Stimulated activated naive CD4-positive, alpha-beta T cell (primary cell): ENCODE measurements at regions not wholly inside any gene's neighbourhood (a gene's known extent, or its start where the extent isn't known, plus 50 kb on each side); places are given as distances from the start of the nearest gene placed in this dataset.
"Not testable (repeated sequence)": the region's sequence is repeated elsewhere in the genome, so short reads cannot be mapped to it uniquely, and the experiment has no call there.

Source experiments
- DNase-seq, 6 experiments: peaks; one replicate each; lab custom pipeline; 2025; lab: John Stamatoyannopoulos, UW

DNA sequence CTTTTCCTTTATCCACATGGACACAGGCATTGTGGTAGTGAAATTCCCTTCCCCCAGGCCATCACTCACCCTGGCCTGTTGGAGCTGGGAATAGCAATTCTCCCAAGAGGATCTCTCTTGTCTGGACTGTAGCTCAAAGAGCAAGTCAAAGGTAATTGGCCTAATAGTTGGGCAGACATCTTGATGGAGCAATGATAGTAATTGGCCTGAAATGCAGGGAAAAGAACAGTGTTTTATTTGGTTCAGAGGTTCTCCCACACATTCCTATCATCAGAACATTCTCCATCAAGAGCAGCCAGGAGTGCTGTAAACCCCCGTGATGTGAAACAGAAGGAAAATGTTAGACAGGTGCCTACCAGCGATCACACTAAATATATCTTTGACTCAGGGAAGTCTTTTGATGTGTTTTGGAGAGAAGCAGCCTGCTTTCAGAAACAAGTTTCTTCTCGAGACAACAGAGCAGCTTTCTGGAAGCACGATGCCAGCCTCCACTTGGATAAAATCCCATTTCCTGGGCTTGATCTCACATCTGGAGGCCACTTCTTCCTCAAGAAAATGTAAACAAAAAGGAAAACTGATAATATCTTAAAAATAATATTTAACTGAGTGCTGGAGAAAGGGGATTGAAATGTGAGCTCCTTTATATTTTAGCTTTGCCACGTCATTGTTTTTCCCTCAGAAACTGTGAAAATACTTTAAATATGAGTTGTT is 198.1 kb upstream of the WWC1 start:
- no peak for DNase-seq

DNA sequence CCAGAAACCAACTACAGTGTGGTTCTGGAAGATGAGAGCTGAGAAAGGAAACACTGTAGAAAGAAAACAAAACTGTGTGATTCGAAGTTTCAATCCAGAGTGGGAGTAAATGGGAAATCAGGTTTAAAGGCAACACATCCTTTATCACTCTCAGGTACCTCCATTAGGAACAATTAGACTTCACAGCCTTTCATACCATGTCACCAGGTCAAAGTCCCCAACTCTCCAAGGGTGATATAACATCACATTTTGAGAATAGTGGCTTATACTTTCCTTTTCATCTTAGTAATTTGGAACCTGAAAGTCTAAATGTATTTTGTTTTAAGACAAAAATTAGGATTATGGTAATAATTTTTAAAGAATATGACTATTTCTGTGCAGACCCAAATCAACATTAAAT is 194.9 kb upstream of the WWC1 start:
- DNase-seq: no peak

DNA sequence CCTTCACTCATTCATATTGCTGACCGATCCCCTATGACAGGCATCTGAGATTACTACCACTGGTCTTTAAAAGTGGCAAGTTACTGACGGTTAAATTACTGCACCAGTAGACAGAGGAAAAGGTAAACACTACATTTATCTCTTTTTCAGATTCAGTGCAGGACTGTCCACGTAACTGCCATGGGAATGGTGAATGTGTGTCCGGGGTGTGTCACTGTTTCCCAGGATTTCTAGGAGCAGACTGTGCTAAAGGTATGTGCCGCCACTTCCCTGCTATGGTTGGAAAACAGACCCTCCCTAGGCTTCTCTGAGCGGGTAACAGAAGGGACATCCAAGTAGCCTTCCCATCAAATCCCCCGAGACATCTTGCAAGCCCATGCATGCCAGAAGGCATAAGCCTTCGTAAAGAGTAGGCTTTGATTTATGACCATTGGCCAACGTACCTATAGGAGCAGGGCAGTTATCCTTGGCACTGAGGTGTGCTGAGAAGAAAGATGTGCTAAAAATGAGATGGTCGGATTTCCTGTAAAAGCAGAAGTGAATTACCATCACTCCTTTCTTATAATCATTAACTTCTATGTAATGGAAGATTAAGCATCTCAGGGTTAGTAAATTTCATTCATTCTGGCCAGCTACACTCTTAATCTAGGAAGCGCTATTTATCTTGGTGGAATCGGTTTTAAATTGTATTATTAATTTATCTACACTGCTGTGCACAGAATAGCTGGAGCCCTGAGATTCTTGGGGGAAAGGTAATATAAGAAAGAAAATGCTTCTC is 193.4 kb upstream of the WWC1 start:
- no peak for DNase-seq

DNA sequence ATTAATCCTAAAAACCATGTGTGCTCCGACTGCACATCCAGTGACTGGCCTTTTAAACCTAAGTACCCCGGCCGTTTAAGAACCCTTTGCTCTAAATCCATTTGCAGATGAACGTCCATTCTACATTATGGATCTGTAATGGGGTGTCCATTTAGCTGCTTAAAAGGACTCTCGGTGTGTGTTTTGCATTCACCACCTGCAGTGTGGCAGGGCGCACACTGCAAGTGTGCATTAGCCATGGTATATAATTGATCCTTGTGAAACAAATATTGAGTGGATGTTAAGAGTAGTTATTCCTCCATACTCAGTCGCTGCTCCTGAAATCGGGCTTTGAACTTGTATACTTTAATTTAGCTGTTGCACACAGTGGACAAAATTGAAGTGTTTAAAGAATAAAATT is 190.1 kb upstream of the WWC1 start:
- DNase-seq: no peak

DNA sequence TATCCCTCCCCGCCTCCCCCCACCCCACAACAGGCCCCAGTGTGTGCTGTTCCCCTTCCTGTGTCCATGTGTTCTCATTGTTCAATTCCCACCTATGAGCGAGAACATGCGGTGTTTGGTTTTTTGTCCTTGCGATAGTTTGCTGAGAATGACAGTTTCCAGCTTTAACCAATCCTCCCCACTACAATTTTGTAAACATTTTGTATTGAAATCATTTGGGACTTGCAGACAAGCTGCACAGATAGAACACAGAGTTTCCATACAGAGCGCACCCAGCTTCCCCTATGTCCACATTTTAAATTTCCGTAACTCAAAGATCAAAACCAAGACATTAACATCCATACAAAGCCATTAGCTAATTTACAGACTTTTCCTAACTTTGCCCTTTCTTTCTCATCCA is 188.4 kb upstream of the WWC1 start:
- DNase-seq: not testable (repeated sequence)

DNA sequence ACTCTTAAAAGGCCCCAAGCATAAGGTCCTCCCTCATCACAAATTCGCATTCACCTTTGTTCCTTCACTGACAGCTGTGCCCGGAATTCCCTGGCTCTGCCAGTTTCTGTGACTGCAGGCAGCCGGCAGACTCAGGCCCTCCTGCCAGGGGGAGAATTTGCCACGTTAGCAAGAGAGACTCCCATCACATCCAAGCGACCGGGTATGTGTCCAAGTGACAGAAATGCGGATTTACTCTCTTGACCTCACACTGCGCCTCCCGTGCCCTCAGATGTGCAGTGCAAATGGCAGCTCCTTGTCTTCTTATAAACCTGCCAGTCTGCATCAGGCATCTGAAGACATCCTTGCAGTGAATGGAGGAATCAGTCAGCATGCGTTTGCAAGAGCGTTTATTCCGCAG is 187.1 kb upstream of the WWC1 start:
- DNase-seq: no peak

DNA sequence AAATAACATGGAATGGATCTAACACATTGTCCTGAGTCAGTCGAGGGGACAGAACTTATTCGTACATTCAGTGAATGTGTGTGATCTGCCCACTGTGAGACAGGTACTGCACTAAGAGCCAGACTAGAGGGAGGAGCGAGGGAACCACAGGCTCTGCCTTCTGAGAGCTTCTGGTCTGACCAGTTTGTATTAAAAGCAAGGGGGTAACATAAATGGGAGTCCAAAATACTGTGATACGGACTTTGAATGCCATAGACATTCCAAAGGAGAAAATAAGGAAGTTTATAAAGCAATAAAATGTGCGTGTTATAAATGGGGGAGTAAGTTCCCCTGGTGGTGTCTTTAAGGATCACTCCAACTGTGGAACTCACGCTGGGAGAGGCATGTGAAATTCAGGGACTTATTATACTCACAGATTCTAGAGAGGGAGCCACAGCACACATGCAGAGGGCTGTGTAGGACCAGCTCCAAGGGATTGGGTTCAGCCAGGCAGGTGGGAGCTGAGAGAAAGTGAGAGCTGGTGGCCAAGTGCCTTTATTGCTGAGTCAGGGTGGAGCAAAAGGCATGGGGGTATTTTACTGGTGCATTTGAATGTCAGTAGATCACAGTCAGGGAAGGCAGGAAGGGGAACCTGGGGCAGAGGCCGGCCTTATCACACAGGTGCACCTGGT is 186.5 kb upstream of the WWC1 start:
- no peak for DNase-seq

DNA sequence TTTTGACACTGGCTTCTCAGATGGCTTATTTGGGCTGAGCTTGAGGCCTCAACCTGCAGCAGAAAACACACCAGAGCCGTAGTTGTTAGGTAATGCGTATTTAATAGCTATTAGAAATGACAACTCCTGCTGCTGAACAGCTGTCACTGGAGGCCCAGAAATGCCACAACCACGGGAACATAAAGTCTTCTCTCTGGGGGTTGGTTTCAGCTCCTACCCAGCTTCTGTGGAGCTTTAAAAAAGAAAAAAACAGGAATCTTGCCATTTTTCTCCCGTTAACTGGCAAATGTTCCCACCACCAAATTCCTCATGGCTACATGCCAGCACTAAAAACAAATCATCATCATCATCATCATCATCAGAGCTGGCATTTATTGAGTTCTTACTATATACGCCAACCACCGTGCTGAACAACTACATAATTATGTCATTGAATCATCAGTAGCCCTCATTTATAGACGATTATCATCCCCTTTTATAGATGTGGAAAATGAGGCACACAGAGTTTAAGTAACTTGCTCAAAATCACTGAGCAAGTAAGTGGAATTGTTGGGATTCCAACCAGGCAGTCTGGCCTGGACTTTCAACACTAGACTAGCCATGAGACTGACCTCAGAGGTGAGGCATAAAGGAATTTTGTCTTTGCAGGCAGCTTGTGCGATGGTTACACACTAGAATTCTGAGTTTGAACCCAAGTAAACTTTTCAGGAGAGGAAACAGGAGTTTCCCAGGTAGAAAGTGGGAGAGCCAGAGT is 185.3 kb upstream of the WWC1 start:
- DNase-seq: no peak

DNA sequence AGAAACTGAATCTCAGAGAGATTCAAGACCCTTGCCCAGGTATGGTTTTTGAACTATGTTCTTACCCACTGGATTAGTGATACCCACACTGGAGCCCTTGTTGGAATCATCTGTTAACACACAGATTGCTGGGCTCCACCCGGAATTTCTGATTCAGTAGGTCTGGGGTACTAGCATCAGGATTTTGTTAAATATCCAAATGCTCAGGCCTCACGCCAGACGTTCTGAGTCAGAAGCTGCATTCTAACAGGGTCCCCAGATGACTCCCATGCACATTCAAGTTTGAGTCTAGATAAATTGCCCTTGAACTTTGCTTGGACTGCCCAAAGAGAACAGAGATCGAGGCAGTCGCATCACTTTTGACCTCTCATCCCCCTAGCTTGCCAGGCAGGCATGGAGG is 182.0 kb upstream of the WWC1 start:
- DNase-seq: no peak

DNA sequence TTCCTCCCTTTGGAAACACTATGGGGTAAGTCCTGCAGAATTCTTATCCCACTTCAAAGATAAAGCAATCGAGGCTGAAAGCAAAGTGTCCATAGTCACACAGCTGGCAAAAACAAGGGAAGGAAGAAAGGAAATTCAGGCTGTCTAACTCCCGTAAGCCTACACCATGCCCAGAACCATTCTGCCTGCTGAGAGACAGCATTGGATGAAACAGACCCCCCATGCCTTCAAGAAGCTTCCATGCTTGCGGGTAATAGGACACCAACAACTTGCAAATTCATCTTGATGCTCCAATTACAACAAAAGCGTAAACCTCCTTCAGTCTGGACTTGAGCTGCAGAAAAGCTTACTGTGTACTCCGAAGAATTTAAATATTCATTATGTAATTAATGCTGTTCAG is 181.1 kb upstream of the WWC1 start:
- no peak for DNase-seq

DNA sequence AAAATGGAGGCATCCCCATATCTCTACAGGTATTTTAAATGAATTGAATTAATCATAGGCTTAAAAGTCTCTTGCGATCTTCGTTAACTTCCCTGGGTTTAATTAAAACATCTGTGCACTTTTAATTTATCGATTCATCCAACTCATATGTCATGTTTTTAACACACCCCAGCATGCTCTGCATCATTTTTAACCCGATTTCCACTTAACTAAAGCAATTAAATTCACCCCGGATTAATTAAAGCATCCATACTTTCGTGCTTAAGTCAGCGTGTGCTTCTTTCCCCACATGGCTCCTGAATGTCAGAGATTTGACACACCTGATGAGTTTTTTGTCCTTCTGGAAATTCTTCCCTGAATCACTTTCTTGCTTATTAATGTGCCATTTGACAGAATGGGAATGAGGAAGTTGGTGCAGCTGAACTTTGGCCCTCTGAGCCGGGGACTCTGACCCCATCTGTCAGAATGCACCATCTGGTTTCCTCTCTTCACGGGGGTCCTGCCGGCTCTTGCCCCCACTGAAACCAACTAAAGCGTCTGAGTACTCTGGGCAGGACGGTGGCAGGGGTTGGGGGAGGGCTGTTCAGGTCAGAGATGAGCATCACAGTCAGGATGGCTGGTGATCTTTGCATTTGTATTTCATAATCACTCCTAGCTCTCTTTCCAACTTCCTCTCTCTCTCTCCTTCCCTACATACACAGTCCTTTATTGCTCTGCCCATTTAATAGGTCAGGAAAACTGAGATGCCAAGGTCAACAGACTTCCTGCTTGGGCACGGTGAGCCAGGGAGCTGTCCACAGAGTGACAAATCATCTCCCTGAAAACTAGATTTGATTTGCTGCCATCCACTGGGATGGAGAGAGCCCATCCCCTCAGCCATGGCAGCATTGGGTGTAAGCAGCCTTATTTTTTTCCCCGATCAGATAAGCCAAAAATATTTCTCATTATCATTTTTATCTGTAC is 180.3 kb upstream of the WWC1 start:
- no peak for DNase-seq

DNA sequence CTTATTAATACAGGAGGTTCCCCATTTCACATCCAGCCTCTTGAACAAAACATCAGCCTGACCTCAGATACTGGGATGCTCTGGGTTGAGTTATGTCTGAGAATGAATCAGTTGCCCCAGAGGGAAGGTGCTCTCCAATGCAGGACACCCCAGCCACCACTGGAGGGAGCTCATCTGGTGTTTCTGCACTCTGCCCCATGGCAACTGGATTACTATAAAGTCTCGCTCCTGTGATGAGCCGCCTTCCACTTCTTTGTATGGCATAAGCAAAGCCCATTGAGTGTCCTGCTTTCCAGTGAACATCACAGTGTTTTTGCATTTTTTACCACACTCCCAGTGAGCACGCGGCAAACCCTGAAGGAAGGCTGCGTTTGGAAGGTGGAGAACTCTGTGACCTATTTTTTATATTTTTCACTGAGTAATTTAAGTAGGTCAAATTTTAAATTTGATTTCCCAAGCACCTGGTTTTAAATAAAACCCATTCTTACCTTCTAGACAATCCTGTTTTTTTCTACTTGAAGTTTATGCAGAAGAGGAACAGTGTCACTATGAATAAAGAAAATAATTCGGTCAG is 176.9 kb upstream of the WWC1 start:
- DNase-seq: peak in 3 of 6 experiments; percentile 4 to 18 (median 5)

DNA sequence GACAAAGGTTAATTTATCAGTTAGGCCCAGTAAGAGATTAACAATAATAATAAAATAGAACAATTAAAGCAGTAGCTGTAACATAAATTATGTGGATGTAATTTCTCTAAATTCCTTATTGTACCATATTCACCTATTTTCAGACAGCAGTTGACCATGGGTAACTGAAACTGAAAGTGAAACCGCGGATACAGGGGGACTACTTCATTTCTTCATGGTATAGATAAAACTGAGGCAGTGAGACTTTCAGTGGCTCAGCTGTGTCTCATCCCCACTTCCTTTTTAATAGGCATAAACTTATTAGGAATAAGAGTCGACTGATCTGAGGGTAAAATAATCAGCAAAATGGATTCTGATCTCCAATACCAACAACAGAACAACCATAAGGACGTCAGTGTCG is 174.0 kb upstream of the WWC1 start:
- DNase-seq: no peak

DNA sequence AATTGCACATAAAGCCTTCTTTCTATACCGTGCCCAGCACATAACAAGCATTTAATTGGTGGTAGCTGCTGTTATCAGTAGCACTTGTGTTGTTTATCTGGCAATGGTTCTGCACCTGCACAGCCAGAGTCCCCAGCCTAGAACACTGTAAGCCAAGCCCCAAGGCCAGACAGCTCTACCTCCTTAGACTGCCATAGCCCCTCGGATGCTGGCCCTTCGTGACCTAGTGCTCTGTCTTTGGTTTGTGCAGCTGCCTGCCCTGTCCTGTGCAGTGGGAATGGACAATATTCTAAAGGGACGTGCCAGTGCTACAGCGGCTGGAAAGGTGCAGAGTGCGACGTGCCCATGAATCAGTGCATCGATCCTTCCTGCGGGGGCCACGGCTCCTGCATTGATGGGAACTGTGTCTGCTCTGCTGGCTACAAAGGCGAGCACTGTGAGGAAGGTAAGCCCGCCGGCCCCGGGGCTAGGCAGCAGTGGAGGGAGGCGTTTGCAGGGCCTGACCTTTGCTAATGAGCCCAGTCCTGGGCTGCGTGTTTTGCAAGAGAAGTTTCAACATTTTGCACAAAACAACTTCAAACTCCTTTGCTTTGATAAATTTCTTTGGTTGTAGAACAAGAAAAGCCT is 173.3 kb upstream of the WWC1 start:
- DNase-seq: no peak

DNA sequence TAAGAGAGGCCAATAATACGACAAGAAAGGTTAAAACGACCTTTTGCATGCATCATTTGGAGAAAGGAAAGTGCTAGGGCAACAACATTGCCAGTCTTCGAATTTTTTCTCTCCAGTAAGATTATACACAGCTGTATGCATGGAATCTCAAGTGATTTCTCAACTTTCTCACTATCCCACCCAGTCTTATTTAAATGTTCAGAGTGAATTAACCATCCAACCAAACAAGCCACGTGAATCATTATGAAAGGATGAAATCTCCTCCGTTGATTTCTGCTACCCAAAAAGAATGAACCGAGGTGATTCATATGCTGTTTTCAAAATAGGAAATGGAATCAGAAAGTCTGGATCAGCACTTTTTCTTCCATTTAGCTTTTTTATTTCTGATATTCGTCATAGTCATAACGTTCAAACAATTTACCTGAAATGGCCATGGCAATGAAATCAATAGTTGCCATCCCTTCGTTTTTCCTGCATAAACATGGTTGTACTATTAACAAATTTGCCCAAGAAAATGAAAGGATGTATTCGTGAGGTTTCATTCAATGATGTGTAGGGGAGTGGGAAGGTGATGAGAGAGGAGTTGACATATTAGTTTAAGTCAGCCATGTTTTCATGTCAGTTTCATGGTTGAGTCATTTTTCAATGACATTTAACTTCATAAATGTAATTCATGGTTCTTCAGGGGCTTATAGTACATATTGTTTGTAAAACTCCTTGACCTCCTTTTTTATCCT is 170.9 kb upstream of the WWC1 start:
- DNase-seq: no peak

DNA sequence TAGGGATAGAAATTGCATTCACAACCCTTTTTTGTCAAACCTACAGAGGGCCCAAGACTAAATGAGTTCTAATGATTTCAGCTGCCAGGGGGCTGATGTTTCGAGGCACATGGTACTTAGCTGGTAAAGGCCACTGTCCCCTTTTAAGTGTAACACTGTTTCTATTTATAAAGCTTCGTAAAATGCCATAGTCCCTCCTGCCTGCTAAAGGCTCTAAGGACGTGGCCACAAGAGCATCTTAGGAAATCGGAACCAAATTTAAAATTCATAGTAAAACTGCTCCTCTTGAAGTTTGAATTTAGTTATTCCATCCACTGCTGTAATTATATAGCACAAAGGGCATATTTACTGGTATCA is 170.3 kb upstream of the WWC1 start:
- DNase-seq: no peak

DNA sequence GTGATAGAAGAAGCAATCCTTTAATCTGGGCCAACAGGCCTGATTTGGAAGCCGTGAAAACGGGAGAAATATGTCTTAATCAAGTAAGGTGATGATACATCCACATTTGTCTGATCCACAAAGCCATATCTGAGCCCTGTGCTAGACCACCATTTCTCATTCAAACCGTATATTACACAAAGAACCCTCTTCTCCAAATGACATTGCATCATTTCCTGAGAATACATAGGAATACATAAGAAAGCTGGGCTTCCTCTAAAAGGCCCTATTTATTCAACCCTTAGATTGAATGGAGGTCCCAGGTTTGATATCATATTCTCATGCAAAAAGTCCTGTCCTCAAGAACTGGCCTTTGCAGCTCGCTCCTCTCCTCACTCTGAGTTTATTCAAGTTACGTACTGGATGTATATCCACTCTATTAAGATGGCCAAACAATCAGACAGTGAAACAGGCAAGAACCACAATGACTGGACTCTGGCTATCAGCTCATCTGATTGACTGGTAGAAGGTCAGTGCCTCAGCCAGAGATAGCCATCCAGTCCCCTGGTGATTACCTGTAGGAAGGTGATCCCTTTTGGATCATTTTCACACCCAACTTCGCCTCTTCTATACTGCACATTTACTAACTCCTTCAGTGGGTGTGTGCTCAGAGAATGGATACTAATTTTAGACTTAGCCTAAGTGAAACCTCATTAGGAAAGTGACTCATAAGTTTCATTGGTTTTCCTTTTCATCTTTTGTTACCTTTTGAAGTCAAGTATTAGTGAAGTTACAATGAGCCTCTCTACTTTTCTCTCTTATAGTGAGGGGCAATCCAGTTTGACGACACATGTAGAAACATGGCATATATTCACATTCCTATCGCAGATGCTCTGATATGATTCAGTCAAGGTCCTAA is 167.6 kb upstream of the WWC1 start:
- no peak for DNase-seq

DNA sequence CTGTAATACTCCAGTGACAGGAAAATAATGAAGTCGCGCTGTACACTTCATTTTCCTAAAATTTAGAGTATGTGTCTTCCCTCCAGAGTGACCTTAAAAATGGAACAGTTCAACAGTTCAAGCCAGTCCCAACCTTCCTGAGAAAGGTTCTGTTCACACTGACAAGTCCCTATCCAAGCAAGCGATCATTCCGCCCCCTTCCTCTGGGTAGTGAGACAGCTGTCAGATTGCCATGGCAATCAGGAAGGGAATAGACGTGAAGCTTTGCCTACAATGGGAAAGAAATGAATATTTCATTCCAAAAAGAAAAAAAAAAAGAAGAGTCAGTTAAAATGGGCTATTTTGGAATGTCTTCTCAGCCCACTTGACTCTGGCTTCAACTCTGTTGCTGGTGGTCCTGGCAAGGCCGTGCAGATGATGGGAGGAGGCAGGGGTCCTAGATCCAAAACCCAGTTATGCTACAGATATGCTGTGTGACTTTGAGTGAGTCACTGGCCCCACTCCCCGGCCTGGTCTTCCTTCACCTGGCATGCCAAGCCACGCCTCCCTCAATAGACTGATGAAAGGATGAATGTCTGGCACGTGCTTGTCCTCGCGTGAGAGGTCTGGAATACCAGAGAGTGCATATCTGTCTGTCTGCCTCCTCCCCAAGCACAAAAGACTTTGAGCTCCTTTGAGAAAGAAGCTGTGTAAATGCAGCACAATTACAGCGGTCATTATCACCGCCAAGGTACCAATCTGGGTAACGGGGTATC is 165.8 kb upstream of the WWC1 start:
- no peak for DNase-seq
